ENCODE measurements at regions not wholly inside any gene's neighbourhood (a gene's known extent, or its start where the extent isn't known, plus 50 kb on each side); places are given as distances from the start of the nearest gene placed in this dataset.
"Not testable (repeated sequence)": the region's sequence is repeated elsewhere in the genome, so short reads cannot be mapped to it uniquely, and the experiment has no call there.

DNA sequence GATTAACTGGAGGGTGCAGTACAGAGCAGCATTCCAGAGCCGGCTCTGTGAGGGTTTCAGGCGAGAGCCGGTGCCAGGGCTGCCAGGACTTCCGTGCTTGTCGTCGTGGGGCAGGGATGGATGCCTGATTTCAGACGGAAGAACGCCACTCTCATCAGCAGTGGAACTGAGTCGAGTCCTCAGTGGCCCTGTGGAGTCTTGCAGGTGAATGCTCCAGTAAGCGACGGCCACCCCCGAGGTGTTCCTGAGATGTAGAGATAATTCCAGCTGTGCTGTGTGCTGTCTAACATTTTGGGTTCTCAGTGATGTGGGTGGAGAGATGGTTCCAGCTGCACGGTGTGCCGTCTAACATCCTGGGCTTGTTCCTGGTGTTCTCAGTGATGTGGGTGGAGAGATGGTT, 103.1 kb upstream of the ALKAL2 start:
- H3K9me3 ChIP-seq = no peaks in the 10 kb centered on the region
- H3K27me3 ChIP-seq = no peaks in the 10 kb centered on the region
- no peak overlapping the region for H3K4me3 ChIP-seq
- no peak overlapping the region for H3K27ac ChIP-seq
- H3K4me1 ChIP-seq = no peaks in the 10 kb centered on the region
- intact Hi-C loops (cut with DNase I) = no loop called here
- WGBS, 2 donors = 68 to 71% methylated on average over 14 of the region's 14 CpGs
- ATAC-seq (no peak), DNase-seq (no peak)
- no peak for TF ChIP-seq POLR2A (IDR thresholded peaks at IDR 0.05)
- TF ChIP-seq, protein P1, sequence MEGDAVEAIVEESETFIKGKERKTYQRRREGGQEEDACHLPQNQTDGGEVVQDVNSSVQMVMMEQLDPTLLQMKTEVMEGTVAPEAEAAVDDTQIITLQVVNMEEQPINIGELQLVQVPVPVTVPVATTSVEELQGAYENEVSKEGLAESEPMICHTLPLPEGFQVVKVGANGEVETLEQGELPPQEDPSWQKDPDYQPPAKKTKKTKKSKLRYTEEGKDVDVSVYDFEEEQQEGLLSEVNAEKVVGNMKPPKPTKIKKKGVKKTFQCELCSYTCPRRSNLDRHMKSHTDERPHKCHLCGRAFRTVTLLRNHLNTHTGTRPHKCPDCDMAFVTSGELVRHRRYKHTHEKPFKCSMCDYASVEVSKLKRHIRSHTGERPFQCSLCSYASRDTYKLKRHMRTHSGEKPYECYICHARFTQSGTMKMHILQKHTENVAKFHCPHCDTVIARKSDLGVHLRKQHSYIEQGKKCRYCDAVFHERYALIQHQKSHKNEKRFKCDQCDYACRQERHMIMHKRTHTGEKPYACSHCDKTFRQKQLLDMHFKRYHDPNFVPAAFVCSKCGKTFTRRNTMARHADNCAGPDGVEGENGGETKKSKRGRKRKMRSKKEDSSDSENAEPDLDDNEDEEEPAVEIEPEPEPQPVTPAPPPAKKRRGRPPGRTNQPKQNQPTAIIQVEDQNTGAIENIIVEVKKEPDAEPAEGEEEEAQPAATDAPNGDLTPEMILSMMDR (IDR thresholded peaks at IDR 0.05) = no peak
- no peaks in the 10 kb centered on the region for H3K36me3 ChIP-seq (replicated peaks in 1 of 2; ENCODE audit: insufficient read depth in 1 of 2, low read depth in 2 of 2)

DNA sequence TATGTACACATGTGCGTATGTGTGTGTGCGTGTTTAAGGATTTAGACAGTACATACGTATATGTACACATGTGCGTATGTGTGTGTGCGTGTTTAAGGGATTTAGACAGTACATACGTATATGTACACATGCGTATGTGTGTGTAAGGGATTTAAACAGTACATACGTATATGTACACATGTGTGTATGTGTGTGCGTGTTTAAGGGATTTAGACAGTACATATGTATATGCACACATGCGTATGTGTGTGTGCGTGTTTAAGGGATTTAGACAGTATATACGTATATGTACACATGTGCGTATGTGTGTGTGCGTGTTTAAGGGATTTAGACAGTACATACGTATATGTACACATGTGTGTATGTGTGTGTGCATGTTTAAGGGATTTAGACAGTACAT, 102.1 kb upstream of the ALKAL2 start:
- intact Hi-C loops (cut with DNase I); H3K27ac ChIP-seq; H3K9me3 ChIP-seq; ATAC-seq; DNase-seq; H3K4me1 ChIP-seq; H3K4me3 ChIP-seq; H3K27me3 ChIP-seq; H3K36me3 ChIP-seq (replicated peaks in 1 of 2; ENCODE audit: insufficient read depth in 1 of 2, low read depth in 2 of 2): not testable (repeated sequence)
- WGBS, 2 donors = 79 to 87% methylated on average over 15 of the region's 15 CpGs

DNA sequence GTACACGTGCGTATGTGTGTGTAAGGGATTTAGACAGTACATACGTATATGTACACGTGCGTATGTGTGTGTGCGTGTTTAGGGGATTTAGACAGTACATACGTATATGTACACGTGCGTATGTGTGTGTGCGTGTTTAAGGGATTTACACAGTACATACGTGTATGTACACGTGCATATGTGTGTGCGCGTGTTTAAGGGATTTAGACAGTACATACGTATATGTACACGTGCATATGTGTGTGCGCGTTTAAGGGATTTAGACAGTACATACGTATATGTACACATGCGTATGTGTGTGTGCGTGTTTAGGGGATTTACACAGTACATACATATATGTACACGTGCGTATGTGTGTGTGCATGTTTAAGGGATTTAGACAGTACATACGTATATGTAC, 100.9 kb upstream of the ALKAL2 start:
- H3K36me3 ChIP-seq (replicated peaks in 1 of 2; ENCODE audit: insufficient read depth in 1 of 2, low read depth in 2 of 2); H3K9me3 ChIP-seq; H3K27me3 ChIP-seq; H3K4me3 ChIP-seq; H3K27ac ChIP-seq; DNase-seq; ATAC-seq; H3K4me1 ChIP-seq; intact Hi-C loops (cut with DNase I): not testable (repeated sequence)
- WGBS, 2 donors = 90 to 91% methylated on average over 24 of the region's 24 CpGs

DNA sequence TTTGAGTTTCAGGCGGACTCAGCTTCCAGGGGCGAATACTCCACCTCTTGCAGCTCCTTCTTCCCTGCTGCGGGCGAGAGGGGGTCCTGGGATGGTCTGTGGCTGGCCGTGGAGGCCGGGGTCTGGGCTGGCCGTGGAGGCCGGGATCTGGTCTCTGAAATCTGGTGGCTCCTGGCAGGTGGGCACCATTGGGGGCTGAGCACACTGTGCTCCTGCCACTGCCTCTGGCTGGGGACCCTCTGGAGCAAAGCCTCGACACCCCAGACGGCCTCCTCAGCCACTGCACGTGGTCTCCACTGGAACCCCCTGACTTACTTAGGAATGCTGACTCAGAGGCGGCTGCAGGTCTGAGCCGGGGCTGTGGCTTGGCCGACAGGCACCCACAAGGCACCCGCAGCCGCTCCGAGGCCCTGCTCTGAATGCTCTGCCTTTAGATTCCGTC, 100.1 kb upstream of the ALKAL2 start:
- H3K4me3 ChIP-seq = no peak overlapping the region
- no peak for ATAC-seq
- intact Hi-C loops (cut with DNase I) = no loop called here
- DNase-seq = no peak
- no peaks in the 10 kb centered on the region for H3K27me3 ChIP-seq
- no peak overlapping the region for H3K27ac ChIP-seq
- H3K36me3 ChIP-seq (replicated peaks in 1 of 2; ENCODE audit: insufficient read depth in 1 of 2, low read depth in 2 of 2) = no peaks in the 10 kb centered on the region
- no peaks in the 10 kb centered on the region for H3K9me3 ChIP-seq
- no peak for TF ChIP-seq POLR2A (IDR thresholded peaks at IDR 0.05)
- TF ChIP-seq, protein P1 (IDR thresholded peaks at IDR 0.05) = no peak
- no peaks in the 10 kb centered on the region for H3K4me1 ChIP-seq
- 81 to 83% methylated on average over 7 to 18 of the region's 18 CpGs for WGBS, 2 donors

DNA sequence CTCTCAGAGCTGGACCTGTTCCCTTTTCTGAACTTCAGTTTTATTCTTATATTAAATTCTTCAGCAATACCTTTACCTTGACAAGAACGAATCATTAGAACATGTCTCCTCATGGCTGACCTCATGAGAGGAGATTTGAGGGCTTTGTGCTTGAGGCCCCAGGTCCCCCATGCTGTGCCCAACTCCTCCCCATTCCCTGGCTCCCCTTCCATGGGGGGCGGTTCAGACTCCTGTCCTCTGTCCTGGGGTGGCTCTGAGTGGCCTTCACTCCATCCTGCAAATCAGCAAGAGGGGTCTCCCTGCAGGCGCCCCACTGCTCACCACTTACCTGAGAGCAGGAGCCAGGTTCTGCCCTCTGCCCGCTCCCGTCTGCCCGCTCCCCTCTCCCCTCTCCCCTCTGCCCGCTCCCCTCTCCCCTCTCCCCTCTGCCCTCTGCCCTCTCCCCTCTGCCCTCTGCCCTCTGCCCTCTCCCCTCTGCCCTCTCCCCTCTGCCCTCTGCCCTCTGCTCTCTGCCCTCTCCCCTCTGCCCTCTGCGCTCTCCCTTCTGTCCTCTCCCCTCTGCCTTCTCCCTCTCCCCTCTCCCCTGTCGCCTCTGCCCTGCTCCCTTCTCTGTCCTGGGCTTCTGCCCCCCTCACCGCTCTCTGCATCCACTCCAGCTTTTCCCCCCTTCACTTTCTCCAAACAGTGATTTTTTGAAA, 98.7 kb upstream of the ALKAL2 start:
- ATAC-seq = no peak
- intact Hi-C loops (cut with DNase I) = no loop called here
- WGBS, 2 donors = 76 to 82% methylated on average over 9 to 10 of the region's 10 CpGs
- Histone ChIP-seq H3K27ac (no peak overlapping the region), H3K4me3 (no peak overlapping the region), H3K4me1 (no peaks in the 10 kb centered on the region), H3K9me3 (no peaks in the 10 kb centered on the region), H3K36me3 (replicated peaks in 1 of 2; ENCODE audit: insufficient read depth in 1 of 2, low read depth in 2 of 2) (no peaks in the 10 kb centered on the region), H3K27me3 (no peaks in the 10 kb centered on the region)
- TF ChIP-seq, protein P1 (IDR thresholded peaks at IDR 0.05) = no peak
- no peak for TF ChIP-seq POLR2A (IDR thresholded peaks at IDR 0.05)
- no peak for DNase-seq

DNA sequence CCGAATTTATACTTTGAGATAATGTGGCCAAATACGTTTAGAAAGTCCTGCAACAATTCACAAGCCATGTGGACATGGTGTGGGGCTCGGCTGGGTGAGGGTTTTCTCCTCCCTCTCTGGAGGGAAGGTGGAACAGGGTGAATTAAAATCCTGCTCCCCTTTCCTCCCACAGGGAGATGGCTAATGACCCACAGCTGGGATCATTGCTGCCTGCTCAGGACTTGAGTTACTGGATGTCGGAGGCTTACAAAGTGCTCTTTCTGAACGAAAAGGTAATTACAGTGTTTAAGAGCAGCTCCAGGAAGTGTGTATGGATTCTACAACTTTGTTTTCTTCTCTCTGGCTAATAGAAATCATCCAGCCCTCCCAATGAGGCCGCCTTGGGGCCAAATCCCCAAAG, 97.9 kb upstream of the ALKAL2 start:
- H3K27me3 ChIP-seq = no peaks in the 10 kb centered on the region
- H3K9me3 ChIP-seq = no peaks in the 10 kb centered on the region
- no peaks in the 10 kb centered on the region for H3K4me1 ChIP-seq
- H3K27ac ChIP-seq = no peak overlapping the region
- ATAC-seq (no peak), DNase-seq (no peak)
- H3K36me3 ChIP-seq (replicated peaks in 1 of 2; ENCODE audit: insufficient read depth in 1 of 2, low read depth in 2 of 2) = no peaks in the 10 kb centered on the region
- no peak overlapping the region for H3K4me3 ChIP-seq
- 60 to 67% methylated on average over 6 of the region's 6 CpGs for WGBS, 2 donors
- TF ChIP-seq, protein P1 (IDR thresholded peaks at IDR 0.05) = no peak
- TF ChIP-seq POLR2A (IDR thresholded peaks at IDR 0.05) = no peak
- intact Hi-C loops (cut with DNase I) = no loop called here

Data from body of pancreas (tissue), 4 donors.